NCI-H2196 (cell line): ENCODE measurements at regions not wholly inside any gene's neighbourhood (a gene's known extent, or its start where the extent isn't known, plus 50 kb on each side); places are given as distances from the start of the nearest gene placed in this dataset.

Experiments
- DNase-seq: peaks from one replicate; lab custom pipeline; 2025; ENCODE audit not compliant: unreplicated experiment; lab: John Stamatoyannopoulos, UW

DNA sequence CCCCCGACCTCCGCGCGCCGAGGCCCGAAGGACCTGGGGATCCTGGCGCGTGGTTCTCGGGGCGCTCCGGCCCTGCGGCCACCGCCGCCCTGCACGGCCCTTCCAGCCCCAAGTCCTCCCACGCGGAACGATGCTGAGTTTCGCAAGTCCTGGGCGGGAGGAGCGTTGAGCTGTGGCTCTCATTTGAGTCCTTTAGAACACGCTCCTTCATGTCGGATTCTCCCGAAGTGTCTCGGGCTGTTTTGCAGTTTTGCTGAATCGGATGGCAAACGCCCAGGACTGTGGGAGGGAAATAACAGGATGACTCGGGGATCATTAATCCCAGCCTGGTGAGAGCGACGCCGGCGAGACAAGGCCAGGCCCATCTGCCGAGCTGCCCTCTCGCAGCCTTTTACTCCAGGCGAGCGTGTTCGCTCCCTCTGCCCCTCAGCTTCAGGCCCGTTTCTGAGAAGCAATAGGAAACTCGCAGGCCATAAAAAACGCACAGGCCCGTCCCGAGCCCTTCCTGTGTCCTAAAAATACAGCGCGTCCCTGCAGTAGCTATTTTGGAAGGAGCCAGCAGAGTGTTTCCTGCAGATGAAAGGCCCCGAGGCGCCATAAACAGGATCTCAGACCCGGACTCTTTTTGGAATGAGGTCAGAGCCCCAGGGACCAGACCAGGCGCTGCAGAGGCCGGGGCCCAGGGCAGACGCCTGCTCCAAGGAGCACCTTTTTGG, 153.5 kb downstream of the DLL1 start:
- no peak for DNase-seq

DNA sequence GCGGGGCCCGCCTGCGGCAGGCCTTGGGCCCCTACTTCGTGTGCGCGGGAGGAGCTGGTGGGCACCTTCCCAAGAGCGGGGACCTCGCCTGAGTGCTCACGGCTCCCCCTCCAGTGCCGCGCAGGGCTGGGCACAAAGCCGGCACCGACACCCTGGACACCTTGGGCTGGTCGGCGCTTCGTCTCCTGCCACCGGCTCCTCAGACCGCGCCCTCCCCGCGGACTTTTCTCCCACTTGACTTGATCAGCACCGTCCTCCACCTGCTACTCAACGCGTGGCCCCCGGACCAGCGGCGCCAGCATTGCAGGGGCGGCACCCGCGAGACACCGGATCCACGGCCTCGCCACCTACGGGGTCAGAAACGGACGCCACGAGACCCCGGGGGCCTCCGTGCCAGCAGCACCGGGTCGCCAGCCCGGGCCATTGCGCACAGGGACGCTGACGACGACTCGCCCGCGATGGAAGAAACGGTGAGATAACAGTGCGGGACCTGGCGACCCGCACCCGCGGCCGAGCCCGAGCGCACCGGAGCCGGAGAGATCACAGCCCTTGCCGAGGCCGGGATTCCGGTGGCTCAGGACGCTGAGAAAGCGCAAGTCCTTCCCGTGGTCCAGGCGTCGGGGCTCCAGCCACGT, 154.2 kb downstream of the DLL1 start:
- no peak for DNase-seq

DNA sequence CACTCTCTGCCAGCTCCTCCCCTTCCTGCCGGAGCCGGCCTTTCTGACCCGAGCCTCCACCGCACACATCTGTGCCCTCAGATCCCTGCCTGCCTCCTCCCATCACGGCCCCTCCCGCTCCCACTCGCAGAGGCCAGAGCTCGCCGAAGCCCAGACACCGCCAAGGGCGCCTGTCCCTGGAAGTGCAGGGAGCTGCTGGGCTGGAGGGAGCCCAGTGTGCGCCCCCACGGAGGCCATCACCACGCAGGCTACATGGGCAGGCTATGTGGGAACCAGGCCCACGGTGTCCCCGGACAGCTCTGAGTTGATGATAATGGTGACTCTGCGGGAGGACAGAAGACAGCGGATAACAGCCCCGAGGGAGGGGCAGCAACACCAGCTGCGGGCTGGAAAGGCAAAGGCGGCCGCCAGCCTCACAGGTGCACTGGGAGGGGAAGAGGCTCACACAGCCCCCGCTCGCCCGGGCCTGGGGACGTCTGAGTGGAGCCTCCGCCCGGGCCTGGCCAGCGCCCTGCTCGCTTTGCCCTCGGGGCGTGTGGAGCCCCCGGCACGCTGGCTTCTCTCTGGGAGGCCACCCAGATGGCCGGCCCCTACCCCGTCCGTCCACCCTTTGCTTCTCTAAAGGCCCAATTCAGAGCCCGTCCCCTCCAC, 154.9 kb downstream of the DLL1 start:
- no peak for DNase-seq

DNA sequence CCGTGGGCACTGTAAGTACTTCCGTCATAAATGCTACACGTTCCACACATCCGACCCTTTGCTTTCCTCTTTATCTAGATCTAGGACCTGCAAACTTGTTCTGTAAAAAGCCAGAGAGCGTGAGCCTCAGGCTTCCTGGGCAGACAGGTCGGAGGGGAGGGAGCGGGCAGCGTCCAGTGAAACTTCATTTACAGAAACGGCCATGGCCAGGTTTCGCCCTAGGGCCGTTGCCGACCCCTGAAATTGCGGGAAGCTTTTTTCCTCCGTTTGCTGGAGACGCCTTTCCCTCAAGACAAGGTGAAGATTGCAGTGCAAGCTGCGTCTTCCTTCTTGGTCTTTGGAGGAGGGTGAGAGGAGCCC, 155.4 kb downstream of the DLL1 start:
- no peak for DNase-seq

DNA sequence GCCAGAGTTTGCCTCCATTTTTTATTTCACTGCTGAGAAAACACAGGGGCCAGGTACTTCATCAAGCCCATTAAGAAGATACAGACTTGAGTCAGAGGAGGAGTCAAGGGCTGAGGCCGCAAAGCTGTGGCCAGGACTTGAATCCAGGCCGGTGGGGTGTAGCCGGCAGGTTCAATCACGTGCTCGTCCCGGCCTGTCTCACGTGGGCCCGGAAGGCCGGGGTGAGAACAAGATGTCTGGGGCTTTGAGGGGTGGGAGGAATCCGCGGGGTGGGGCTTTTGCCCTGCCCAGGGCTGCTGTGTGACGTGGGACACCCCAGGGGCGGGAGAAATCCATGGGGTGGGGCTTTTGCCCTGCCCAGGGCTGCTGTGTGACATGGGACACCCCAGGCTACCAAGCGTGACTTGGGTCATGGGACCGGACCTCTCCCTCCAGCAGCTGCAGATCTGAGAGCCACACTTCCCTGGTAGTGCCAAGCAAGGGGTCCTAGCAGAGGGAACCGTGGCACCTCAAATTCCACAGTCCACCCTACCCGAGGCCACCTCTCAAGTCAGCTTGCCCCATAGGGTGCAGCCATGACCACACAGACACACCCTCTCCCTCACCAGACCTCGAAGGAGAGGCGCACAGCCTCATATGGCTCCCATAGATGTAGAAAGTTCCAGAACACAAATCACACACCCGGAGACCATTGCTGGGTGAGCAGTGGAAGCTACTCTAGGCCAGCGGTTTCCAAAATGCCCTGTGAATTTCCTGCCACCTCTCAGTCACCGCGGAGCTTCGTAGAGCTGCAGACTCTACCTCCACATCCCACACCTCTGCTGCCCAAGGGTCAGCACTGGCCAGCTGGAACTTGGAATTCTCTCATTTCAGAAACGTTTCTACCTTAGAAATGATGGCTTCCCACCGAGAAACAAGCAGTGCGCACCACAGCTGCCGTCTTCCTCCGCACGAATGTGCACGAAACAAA, 156.1 kb downstream of the DLL1 start:
- DNase-seq, result no peak

DNA sequence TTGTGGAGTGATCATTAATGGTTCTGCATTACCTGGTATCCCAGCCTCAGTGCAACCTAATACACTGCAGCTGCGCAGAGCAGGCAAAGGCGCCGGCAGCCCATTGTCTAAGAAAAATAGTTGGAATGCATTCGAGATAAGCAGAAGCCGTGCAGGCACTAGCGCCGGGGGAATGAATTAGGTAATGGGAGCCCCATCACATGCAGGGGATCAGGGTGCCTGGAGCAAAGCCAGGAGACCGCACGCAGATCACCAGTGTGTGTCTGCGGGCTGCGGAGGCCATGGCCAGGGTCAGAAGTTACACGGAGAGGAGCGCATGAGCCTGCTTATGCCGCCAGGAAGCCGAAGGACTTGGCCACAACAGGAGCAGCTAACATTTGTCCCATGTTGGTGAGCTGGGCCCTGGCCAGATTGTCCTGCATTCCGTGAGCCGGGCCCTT, 156.8 kb downstream of the DLL1 start:
- peak; percentile 70 for DNase-seq

DNA sequence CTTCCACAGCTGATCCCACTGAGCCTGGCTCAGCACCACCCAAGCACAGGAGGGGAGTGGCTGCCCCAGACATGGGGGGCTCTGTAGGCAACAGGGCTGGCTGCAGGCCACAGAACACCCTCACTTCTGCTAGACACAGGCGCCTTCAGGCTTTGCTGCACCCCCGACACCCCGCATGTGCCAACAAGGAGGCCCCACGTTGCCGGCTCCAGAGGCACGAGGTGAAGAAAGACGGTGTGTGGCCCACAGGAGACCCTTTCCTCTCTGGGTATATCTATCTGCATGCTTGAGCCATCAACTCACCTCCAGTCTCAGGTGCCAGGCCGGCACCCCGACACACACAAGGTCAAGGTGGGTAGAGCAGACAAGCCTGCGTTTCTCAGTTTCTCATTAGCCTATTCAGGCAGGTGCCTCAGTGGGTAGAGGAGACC, 158.3 kb downstream of the DLL1 start:
- DNase-seq, result no peak

DNA sequence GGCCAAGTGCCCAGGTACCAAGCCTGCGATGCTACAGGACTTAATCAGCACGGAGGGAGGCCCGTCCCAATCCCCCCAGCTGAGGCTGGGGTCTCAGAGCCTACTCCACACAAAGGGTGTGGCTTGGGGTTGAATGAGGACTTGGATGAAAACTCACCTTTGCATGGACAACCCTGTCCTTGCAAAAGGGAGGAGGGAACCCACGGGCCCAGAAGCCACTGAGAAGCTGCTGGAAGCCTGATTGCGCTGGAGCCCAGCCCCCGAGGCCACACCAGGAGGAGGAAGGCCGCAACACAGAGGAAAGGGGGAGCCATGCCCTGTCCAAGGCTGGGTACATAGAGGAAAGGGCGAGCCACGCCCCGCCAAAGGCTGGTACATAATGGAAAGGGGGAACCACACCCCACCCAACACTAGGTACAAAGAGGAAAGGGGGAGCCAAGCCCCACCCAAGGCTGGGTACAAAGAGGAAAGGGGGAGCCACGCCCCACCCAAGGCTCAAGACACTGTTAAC, 158.8 kb downstream of the DLL1 start:
- DNase-seq, result no peak

DNA sequence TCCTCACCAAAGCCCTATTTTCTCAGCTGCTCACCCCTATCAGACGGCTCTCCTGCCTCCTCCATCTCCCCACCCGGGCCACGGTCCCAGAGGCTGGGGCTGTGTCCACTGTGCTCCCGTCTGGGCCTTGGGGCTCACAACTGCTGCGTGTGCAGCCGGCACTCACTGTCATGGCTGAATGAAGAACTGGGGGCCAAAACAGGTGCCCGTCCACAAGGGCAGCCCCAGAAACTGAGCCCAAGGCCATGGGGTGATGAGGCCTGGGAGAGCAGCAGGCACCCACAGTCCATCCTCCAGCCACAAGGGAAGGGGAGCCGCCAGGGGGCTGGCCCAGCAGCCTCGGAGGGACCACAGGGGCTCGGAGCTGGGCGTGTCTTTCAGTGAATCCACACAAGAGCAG, 159.5 kb downstream of the DLL1 start:
- DNase-seq, result no peak

DNA sequence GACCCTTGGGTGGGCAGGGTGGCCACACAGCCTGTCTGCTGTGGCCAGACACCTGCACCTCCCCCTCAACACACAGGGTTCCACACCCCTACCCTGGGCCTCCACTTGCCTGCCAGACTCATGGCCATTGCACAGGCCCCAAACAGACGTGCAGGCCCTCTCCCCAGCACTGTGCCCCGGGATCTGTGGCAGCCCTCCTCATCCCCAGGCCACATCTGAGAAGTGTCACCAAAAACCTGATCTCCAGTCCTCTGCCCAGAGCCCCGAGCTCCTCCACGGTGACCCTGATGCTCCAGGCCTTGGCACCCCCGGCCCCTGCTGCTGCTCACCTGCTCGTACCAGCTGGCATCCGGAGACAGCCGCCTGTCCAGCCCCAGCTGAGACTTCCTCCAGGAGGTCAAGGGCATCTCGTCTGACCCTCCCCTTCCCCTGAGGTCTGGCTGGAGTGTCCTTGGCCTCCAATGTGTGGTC, 160.1 kb downstream of the DLL1 start:
- DNase-seq, result no peak

DNA sequence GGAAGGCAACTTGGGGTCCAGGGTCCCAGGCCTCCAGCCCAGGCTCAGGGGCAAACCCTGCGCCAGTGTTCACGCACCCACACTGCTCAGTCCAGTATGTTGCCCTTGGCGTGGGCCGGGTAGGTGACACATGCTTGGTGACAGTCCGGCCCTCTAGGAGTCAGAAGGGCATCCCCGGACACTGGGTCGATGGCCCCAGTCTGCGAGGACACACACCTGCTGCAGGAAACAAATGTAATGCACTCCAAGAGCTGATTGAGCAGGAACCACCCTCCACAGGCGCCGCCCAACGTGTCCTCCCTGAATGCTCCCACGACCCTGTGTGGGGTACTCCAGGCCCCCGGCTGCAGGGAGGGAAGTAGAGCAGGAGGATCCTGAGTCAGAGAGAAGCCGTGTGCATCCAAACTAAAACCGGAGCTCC, 160.7 kb downstream of the DLL1 start:
- DNase-seq, result no peak

DNA sequence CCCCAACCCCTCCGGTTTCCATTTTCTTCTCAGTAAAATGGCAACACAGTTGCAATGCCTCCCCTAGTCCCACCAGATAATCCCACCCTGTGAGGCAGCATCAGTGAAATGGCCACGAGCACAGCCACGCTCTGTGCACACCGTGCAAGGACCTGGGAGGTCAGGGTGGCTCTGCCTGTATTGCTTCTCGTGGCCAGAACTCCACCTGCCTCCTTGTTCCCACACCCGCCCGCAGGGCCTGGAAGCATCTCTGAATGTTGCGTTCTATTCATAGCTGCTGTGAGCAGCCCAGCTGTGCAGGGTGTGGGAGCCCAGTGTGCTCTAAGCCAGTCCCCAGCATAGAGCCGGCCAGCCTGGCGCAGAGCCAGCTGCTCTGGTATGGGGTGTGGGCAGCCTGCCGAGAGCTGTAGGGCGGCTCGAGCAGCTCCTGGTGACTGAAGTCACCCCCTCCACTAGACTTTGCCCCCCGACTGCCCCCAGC, 161.1 kb downstream of the DLL1 start:
- peak; percentile 63 for DNase-seq

DNA sequence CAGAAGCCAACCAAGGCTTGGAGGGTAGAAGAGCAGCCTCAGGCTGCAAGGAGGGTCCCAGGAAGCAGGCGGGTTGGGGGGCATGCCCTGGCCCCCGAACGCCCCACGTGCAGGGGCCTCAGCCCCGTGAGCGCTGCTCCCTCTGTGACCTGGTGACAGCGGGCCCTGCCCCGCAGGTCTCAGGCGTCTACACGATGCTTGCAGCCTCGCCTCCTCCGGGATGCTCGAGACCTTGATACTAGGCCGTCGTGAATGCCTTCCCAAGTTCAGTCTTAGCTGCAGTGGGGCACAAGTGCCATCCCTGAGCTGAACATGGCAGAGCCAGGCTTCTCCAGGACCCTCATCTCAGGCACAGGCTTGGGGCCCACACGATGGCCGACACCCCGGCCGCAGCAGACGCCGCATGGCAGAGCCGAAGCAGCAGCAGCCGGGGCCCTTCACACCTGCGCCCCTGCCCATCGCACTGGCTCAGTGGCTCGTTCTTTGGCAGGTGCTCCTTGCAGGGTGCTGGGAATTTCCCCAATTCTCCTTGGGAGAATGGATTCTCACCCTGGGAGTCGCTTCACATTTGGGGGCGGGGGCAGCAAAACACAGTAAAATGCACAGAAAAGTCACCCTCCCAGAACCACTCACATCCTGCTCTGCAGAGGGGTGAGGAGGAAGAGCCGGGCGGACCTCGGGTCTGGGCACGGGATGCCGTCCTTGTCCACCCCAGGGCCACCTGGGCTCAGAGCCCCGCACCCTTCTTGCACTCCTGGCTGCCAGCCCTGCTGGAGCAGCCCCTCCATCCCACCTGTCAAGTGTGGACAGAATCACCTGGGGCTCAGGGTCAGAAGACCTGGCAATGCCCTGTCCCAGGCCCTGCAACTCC, 161.8 kb downstream of the DLL1 start:
- no peak for DNase-seq

DNA sequence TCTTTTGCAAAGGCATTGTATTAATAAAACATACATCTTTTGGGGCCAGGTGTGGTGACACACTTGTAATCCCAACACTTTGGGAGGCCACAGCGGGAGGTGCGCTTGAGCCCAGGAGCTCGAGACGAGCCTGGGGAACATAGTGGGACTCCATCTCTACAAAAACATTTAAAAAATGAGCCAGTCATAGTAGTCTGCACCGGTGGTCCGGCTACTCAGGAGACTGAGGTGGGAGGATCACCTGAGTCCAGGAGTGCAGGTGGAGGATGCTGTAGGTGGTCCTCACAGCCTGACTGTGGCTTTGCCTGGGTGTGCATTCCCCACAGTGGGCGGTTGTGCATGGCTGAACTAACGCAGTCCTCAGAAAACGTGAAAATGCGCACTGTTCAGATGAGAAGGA, 162.5 kb downstream of the DLL1 start:
- no peak for DNase-seq

DNA sequence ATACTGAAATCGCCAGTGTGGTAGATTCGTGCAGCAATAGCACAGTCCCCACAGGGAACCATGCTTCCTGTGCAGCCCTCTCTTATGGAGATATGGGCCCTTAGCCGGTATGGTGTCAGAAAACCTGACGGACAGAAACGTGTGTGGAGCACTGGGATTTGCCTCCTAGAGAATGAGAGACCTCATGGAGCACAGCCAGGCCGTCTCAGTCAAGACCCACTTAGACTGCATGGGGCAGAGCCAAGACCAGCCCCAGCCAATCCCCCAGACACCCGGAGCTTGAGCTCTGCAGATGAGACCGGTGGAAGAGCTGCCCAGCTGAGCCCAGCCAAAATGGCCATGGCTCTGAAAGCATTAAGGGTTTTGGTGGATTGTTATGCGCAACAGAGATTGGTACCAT, 163.7 kb downstream of the DLL1 start:
- no peak for DNase-seq

DNA sequence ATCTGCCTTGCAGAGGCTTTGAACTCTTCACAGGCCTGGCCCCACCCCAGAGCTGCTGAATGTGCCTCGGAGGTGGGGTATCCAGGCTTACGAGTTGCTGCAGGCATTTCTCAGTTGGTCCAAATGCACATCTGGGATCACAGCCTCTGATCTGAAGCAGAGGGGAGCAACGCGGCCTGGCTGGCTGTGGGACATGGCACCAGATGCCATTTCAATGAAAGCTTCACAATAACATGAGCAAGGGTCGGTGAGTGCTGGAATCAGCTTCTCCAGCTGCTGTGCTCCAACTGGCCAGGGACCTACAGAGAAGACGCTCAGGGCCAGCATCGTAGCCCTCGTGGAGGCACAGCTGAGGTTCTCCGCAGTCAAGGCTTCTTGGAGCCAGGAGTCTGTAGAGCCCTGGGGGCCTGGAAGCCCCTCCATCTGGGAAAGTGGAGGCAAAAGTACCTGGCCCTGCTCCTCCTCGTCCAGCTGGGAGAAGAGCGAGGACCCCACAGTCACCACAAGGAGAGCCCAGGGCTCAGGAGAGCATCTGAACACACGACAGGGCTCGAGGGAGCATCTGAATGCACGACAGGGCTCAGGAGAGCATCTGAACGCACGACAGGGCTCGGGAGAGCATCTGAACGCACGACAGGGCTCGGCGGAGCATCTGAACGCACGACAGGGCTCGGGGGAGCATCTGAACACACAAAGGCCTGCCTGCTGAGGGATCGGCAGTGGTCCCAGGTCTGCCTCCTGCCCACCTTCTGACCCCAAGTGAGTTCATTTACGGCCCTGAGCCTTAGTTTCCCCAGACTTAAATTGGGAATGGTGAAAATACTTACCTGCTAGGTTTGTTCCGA, 165.2 kb downstream of the DLL1 start:
- no peak for DNase-seq

DNA sequence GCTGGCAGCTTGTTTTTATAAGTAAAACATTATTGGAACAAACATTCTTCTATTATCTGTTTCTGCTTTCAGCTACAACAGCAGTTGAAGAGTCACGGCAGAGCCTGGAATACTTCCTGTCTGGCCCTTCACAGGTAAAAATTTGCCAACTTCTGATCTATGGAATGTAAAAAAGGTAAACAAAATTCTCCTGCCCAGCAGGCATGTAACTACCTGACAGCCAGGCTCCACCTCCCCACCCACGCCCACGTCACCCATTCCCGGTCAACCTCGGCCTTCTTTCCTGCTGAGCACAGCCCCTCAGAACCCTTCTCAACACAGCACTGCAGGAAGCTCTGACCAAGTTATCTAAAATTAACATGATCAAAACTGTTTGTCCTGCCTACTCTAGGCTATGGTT, 166.0 kb downstream of the DLL1 start:
- DNase-seq, result no peak

DNA sequence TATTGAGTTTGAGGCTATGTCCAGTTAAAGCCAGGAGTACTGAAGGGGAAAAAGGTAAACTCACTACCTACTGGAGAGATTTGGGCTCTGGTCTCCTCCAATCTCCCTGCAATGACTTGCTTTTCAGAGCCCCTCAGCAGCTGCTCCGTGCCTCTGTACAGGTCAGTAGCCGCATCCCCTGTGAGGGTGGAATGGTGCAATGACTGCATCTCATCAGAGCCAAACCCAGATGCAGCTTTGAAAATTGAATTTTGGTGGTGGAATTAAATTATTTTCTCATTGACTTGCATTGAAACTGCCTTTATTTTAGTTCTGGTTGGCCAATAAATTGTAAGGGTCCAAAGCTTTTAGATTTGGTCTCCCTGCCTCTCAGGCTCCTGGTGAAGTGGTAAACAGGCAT, 166.7 kb downstream of the DLL1 start:
- DNase-seq, result no peak

DNA sequence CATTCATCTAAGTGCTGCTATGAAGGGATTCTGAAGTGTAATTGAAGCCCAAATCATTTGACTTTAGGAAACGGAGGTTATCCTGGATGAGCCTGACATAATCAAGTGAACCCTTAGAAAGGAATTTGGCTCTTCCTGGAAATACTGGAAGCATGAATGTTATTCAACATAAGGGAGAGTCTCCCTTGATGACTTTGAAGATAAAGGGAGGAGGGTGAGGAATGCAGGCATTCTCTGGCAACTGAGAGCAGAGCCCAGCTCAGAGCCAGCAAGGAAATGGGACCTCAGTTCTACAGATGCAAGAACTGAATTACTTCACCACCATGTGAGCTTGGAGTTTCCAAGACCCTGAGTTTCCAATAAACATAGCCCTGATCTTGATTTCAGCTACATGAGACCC, 168.2 kb downstream of the DLL1 start:
- DNase-seq, result no peak
